Esophagus squamous epithelium (tissue), 5 donors: ENCODE measurements at regions not wholly inside any gene's neighbourhood (a gene's known extent, or its start where the extent isn't known, plus 50 kb on each side); places are given as distances from the start of the nearest gene placed in this dataset.

Experiments
- DNase-seq: peaks from one replicate; lab custom pipeline; 2025; lab: John Stamatoyannopoulos, UW
- H3K27ac ChIP-seq, 4 donors: fragments of 200-600 bp; sonication (generic); one replicate each; pipeline ENCODE4 v1.5.1; 2016 to 2019; ENCODE audit warnings: mild to moderate bottlenecking in 1 of 4
- H3K27me3 ChIP-seq, 4 donors: fragments of 200-600 bp; sonication (generic); 1 replicate in 3 of 4; 2 replicates in 1 of 4; pipeline versions ENCODE4 v1.5.1 to v1.6.0; 2017 to 2021; ENCODE audit warnings: antibody characterized with exemption in 1 of 4
- H3K36me3 ChIP-seq, 3 donors: fragments of 200-600 bp; sonication (generic); one replicate each; pipeline ENCODE4 v1.5.1; 2016 to 2019
- H3K4me1 ChIP-seq, 3 donors: fragments of 200-600 bp; sonication (generic); one replicate each; pipeline ENCODE4 v1.5.1; 2017 to 2019
- H3K4me3 ChIP-seq, 4 donors: fragments of 200-600 bp; sonication (generic); 1 replicate in 3 of 4; 2 replicates in 1 of 4; pipeline ENCODE4 v1.5.1; 2016 to 2019; ENCODE audit warnings: mild to moderate bottlenecking in 2 of 4, moderate library complexity in 1 of 4
- H3K9me3 ChIP-seq, 3 donors: fragments of 200-600 bp; sonication (generic); one replicate each; pipeline ENCODE4 v1.5.1; 2016 to 2019
- CTCF ChIP-seq, 6 experiments: fragments of 450-650 bp in 4 of 6; fragments of 200-600 bp in 2 of 6; sonication (generic) in 2 of 6; IDR thresholded peaks; one replicate each; pipeline ENCODE4 v1.5.1; 2016 to 2019; ENCODE audit warnings: antibody characterized with exemption in 6 of 6, mild to moderate bottlenecking in 4 of 6, moderate library complexity in 4 of 6
- POLR2A ChIP-seq, 4 donors: fragments of 450-650 bp; IDR thresholded peaks; one replicate each; pipeline ENCODE4 v1.6.1; 2017; ENCODE audit warnings: antibody characterized with exemption in 4 of 4, mild to moderate bottlenecking in 4 of 4, moderate library complexity in 3 of 4
- WGBS, 2 donors: methylation state at CpG; one replicate each; pipeline ENCODE4 v1.1.5; 2018; 5-methylcytosine and 5-hydroxymethylcytosine counted together
- intact Hi-C: fragments of 100-400 bp; cut with DNase I; formaldehyde crosslinking; loops from one replicate; pipeline ENCODE4 v1.15.0; 2022
- donor health status: DM: yes; HTN: yes; CAD: no.

- H3K36me3 ChIP-seq: no peaks in the 10 kb centered on the region
- intact Hi-C loops: no loop called here
- no peak for DNase-seq
- peaks cover 0 to 3% (median 0%) of the 10 kb centered on the region in 3 donors for H3K9me3 ChIP-seq
- H3K4me1 ChIP-seq: no peaks in the 10 kb centered on the region
- no peak overlapping the region for H3K4me3 ChIP-seq
- H3K27ac ChIP-seq: no peak overlapping the region
- WGBS, 2 donors: 83 to 90% methylated on average over 2 of the region's 2 CpGs
- H3K27me3 ChIP-seq: no peaks in the 10 kb centered on the region
- no peak for TF ChIP-seq POLR2A (IDR thresholded peaks at IDR 0.05)
- no peak for TF ChIP-seq CTCF (IDR thresholded peaks at IDR 0.05)
Observed at GRCh38 chr1:190595438-190595837, 117.8 kb upstream of the BRINP3 start.

- Histone ChIP-seq H3K9me3 (no peaks in the 10 kb centered on the region), H3K27me3 (no peaks in the 10 kb centered on the region), H3K27ac (no peak overlapping the region), H3K4me1 (no peaks in the 10 kb centered on the region), H3K4me3 (no peak overlapping the region), H3K36me3 (no peaks in the 10 kb centered on the region)
- no peak for TF ChIP-seq POLR2A (IDR thresholded peaks at IDR 0.05)
- TF ChIP-seq CTCF (IDR thresholded peaks at IDR 0.05): no peak
- intact Hi-C loops: no loop called here
- no peak for DNase-seq
- 6 to 12% methylated on average over 1 of the region's 1 CpG for WGBS, 2 donors
Observed at GRCh38 chr1:190597294-190597693, 119.6 kb upstream of the BRINP3 start.

- intact Hi-C loops: no loop called here
- DNase-seq: no peak
- no peaks in the 10 kb centered on the region for H3K9me3 ChIP-seq
- no peak overlapping the region for H3K4me3 ChIP-seq
- H3K27ac ChIP-seq: no peak overlapping the region
- TF ChIP-seq CTCF (IDR thresholded peaks at IDR 0.05): no peak
- no peak for TF ChIP-seq POLR2A (IDR thresholded peaks at IDR 0.05)
- no peaks in the 10 kb centered on the region for H3K27me3 ChIP-seq
- H3K36me3 ChIP-seq: no peaks in the 10 kb centered on the region
- no peaks in the 10 kb centered on the region for H3K4me1 ChIP-seq
Observed at GRCh38 chr1:190599670-190600069, 122.0 kb upstream of the BRINP3 start.

DNA sequence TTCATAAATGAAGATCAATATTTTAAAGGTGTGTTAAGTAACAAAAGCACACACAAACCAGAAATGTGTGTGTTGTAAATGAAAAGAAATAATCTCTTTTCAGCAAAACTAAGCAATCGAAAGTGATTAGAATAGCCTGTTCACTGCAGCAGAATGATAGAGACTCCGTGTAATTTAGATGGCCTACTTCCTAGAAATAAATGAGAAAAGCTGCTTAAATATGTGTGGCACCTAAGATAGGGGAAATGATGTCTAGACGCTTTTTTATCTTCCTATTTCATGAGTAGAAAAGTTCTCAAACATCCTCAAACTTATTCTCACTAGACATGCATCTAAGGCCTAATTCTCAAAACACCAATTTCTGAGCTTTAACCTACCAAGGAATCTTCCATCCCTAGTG is 124.7 kb upstream of the BRINP3 start:
- 53 to 59% methylated on average over 3 of the region's 3 CpGs for WGBS, 2 donors
- intact Hi-C loops: no loop called here
- no peak for TF ChIP-seq CTCF (IDR thresholded peaks at IDR 0.05)
- no peak for TF ChIP-seq POLR2A (IDR thresholded peaks at IDR 0.05)
- DNase-seq: no peak
- no peaks in the 10 kb centered on the region for H3K9me3 ChIP-seq
- no peak overlapping the region for H3K27ac ChIP-seq
- no peaks in the 10 kb centered on the region for H3K27me3 ChIP-seq
- H3K4me3 ChIP-seq: no peak overlapping the region
- H3K4me1 ChIP-seq: no peaks in the 10 kb centered on the region
- no peaks in the 10 kb centered on the region for H3K36me3 ChIP-seq

DNA sequence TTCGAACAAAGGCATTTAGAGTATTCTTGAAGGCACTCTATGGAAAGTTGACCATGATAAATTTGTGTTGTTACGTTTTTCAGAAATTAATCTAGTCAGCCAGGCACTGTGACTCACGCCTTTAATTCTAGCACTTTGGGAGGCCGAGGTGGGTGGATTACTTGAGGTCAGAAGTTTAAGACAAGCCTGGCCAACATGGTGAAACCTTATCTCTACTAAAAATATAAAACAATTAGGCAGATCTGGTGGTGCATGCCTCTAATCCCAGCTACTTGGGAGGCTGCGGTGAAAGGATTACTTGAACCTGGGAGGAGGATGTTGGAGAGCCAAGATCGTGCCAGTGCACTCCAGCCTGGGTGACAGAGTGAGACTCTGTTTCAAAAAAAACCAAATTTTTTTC is 130.6 kb upstream of the BRINP3 start:
- Histone ChIP-seq H3K27ac (no peak overlapping the region), H3K9me3 (no peaks in the 10 kb centered on the region), H3K27me3 (no peaks in the 10 kb centered on the region), H3K36me3 (no peaks in the 10 kb centered on the region), H3K4me1 (no peaks in the 10 kb centered on the region), H3K4me3 (no peak overlapping the region)
- TF ChIP-seq POLR2A (IDR thresholded peaks at IDR 0.05) (no peak), CTCF (IDR thresholded peaks at IDR 0.05) (no peak)
- no peak for DNase-seq
- intact Hi-C loops: no loop called here
- 67 to 75% methylated on average over 6 of the region's 6 CpGs for WGBS, 2 donors
